ENCODE measurements at regions not wholly inside any gene's neighbourhood (a gene's known extent, or its start where the extent isn't known, plus 50 kb on each side); places are given as distances from the start of the nearest gene placed in this dataset.

GRCh38 chr11:128135451-128135850 is 451.9 kb downstream of the ETS1 start:
- no peaks in the 10 kb centered on the region for H3K27me3 ChIP-seq (ENCODE audit: control insufficient read depth in 2 of 2, insufficient read depth in 2 of 2, low read length in 2 of 2)
- intact Hi-C loops (cut with micrococcal nuclease): no loop called here
- no peaks in the 10 kb centered on the region for H3K4me1 ChIP-seq (ENCODE audit: control insufficient read depth, extremely low read depth, insufficient read depth, low read length)
- H3K9ac ChIP-seq (replicated peaks; ENCODE audit: extremely low read depth, insufficient read depth, low read length): no peak overlapping the region
- H3K9me1 ChIP-seq (replicated peaks; ENCODE audit: control insufficient read depth, extremely low read depth, insufficient read depth, low read length): no peaks in the 10 kb centered on the region
- no peak overlapping the region for H2AFZ ChIP-seq (ENCODE audit: low read depth, low read length)
- no TSS peak for BruUV-seq (replicated peaks)
- ChIA-PET POLR2A (no interaction called here), CTCF (interaction anchor here (0.9 to 1.3 kb wide), 2 partner anchors 22 to 66 kb away, joined by 3 read pairs; no protein-coding TSS in a partner anchor)
- dilution Hi-C loops (cut with MboI; ENCODE audit: extremely low pct_ligation_motif_present, low sequenced_read_pairs): no loop called here
- no peak overlapping the region for H3K4me2 ChIP-seq (ENCODE audit: insufficient read depth, low read length)
- no peak overlapping the region for H3K4me3 ChIP-seq (replicated peaks in 1 of 3; ENCODE audit: insufficient read depth in 1 of 3, low read depth in 1 of 3, low read length in 3 of 3)
- H3K9me3 ChIP-seq (replicated peaks; ENCODE audit: control insufficient read depth, insufficient read depth, low read length): no peaks in the 10 kb centered on the region
- no peak for FAIRE-seq
- no peaks in the 10 kb centered on the region for H4K20me1 ChIP-seq (replicated peaks; ENCODE audit: control insufficient read depth, extremely low read depth, insufficient read depth, low read length)
- no peak overlapping the region for H3K27ac ChIP-seq (ENCODE audit: insufficient read depth, low read depth, low read length)
- H3K79me2 ChIP-seq (ENCODE audit: control insufficient read depth, insufficient read depth, low read length): no peaks in the 10 kb centered on the region
- no peak for DNase-seq (ENCODE audit: low read depth, low spot score)
- H3K36me3 ChIP-seq (ENCODE audit: control insufficient read depth in 2 of 2, extremely low read depth in 1 of 2, insufficient read depth in 2 of 2, low read length in 2 of 2): no peaks in the 10 kb centered on the region
- no peak for TF ChIP-seq POLR2A (IDR thresholded peaks at IDR 0.05; ENCODE audit: low read depth, low read length)
- no peak for TF ChIP-seq EZH2 (IDR thresholded peaks at IDR 0.05; ENCODE audit: borderline replicate concordance, low read depth, low read length, severe bottlenecking)
- TF ChIP-seq GATA2 (IDR thresholded peaks at IDR 0.05; ENCODE audit: insufficient read depth, insufficient read length, low read depth, low read length): no peak
- TF ChIP-seq CTCF (IDR thresholded peaks at IDR 0.05; ENCODE audit: extremely low read depth in 1 of 2, insufficient read depth in 1 of 2, low read depth in 1 of 2, low read length in 2 of 2): no peak
- no peak for TF ChIP-seq MAX (IDR thresholded peaks at IDR 0.05; ENCODE audit: insufficient read depth, insufficient read length)
- TF ChIP-seq MYC (IDR thresholded peaks at IDR 0.05; ENCODE audit: low read depth, low read length): no peak
- TF ChIP-seq POLR2AphosphoS5 (IDR thresholded peaks at IDR 0.05; ENCODE audit: insufficient read depth, low read depth, low read length): no peak
- TF ChIP-seq FOS (IDR thresholded peaks at IDR 0.05; ENCODE audit: borderline replicate concordance, insufficient read depth, low read length): no peak
- TF ChIP-seq JUN (IDR thresholded peaks at IDR 0.05; ENCODE audit: borderline replicate concordance, insufficient read depth, insufficient read length, low read depth): no peak

Data from endothelial cell of umbilical vein (primary cell).